ENCODE measurements at regions not wholly inside any gene's neighbourhood (a gene's known extent, or its start where the extent isn't known, plus 50 kb on each side); places are given as distances from the start of the nearest gene placed in this dataset.

GRCh38 chr13:44312834-44313551 lies 60.6 kb upstream of the SERP2 start:
- H3K4me1 Mint-ChIP-seq: no peaks in the 10 kb centered on the region
- H3K9ac ChIP-seq (ENCODE audit: extremely low read depth, insufficient read length, low read length): no peak overlapping the region

More at GRCh38 chr13:44312834-44313551, 60.6 kb upstream of the SERP2 start:
- H3K27ac Mint-ChIP-seq: no peak overlapping the region
- H3K79me1 ChIP-seq (ENCODE audit: insufficient read depth, low read depth, low read length, poor library complexity, severe bottlenecking): no peaks in the 10 kb centered on the region
- no peaks in the 10 kb centered on the region for H3K36me3 Mint-ChIP-seq (ENCODE audit: insufficient read depth in 1 of 3, low read depth in 3 of 3)
- no peak overlapping the region for H3K23ac ChIP-seq (ENCODE audit: insufficient read length, low read depth, low read length)
- no peak overlapping the region for H4K91ac ChIP-seq (ENCODE audit: insufficient read length, low read depth, low read length)
- H3K79me2 ChIP-seq (ENCODE audit: insufficient read depth, low read length): no peaks in the 10 kb centered on the region
- TF ChIP-seq CTCF (conservative IDR thresholded peaks at IDR 0.05): no peak
- no peak overlapping the region for H3K18ac ChIP-seq (ENCODE audit: insufficient read length, low read depth, low read length)
- no peak for DNase-seq
- H3K14ac ChIP-seq (ENCODE audit: insufficient read depth, low read length): no peak overlapping the region
- no peak overlapping the region for H2BK15ac ChIP-seq (ENCODE audit: low read depth, low read length)
- H2BK12ac ChIP-seq (ENCODE audit: insufficient read length, low read depth, low read length): no peak overlapping the region
- no peak overlapping the region for H2BK20ac ChIP-seq (ENCODE audit: low read depth, low read length, poor library complexity, severe bottlenecking)
- H2AFZ ChIP-seq (ENCODE audit: low read length): no peak overlapping the region
- no peak overlapping the region for H2BK5ac ChIP-seq (ENCODE audit: insufficient read length, low read length)
- peaks cover 67% of the 10 kb centered on the region for H3K27me3 Mint-ChIP-seq (ENCODE audit: low read depth)
- H3K4me1 ChIP-seq (ENCODE audit: insufficient read depth, low read length): no peaks in the 10 kb centered on the region
- peaks cover 0 to 2% of the 10 kb centered on the region in 2 experiments; a peak in 3 of 5 replicates for H3K9me3 Mint-ChIP-seq
- H3T11ph ChIP-seq (ENCODE audit: low read length): no peak overlapping the region
- H4K20me1 ChIP-seq (ENCODE audit: control insufficient read depth, insufficient read depth, insufficient read length): no peaks in the 10 kb centered on the region
- H3K27ac ChIP-seq (ENCODE audit: insufficient read length, low read depth, low read length): no peak overlapping the region
- no peak overlapping the region for H3K56ac ChIP-seq (ENCODE audit: insufficient read length, low read depth, low read length)
- no peaks in the 10 kb centered on the region for H3K9me3 ChIP-seq (ENCODE audit: control insufficient read depth, low read depth, low read length)
- H3K27me3 ChIP-seq (ENCODE audit: insufficient read depth, low read length): peaks cover 4% of the 10 kb centered on the region; the same call in 1 of the 2 replicates
- no peak overlapping the region for H2AK5ac ChIP-seq (ENCODE audit: insufficient read length, low read length)
- no peak overlapping the region for H3K4ac ChIP-seq (ENCODE audit: low read depth, low read length)
- no peak overlapping the region for H3K4me2 ChIP-seq (ENCODE audit: insufficient read depth, insufficient read length, low read length)
- no CpG with 5 or more reads among the region's 2 CpGs for WGBS (ENCODE audit: extremely low coverage, insufficient read length, low lambda C conversion rate)
- H4K8ac ChIP-seq (replicated peaks; ENCODE audit: insufficient read length, low read depth, low read length): no peak overlapping the region
- no peak overlapping the region for H2BK120ac ChIP-seq (ENCODE audit: low read depth, low read length, poor library complexity, severe bottlenecking)
- no peak overlapping the region for H4K5ac ChIP-seq (ENCODE audit: insufficient read length, low read depth, low read length)
- no peaks in the 10 kb centered on the region for H3K23me2 ChIP-seq (ENCODE audit: insufficient read length, low read depth, low read length, poor library complexity, severe bottlenecking)
- no peak overlapping the region for H3K4me3 Mint-ChIP-seq

All from H9 (cell line).